ENCODE measurements at regions not wholly inside any gene's neighbourhood (a gene's known extent, or its start where the extent isn't known, plus 50 kb on each side); places are given as distances from the start of the nearest gene placed in this dataset.

DNA sequence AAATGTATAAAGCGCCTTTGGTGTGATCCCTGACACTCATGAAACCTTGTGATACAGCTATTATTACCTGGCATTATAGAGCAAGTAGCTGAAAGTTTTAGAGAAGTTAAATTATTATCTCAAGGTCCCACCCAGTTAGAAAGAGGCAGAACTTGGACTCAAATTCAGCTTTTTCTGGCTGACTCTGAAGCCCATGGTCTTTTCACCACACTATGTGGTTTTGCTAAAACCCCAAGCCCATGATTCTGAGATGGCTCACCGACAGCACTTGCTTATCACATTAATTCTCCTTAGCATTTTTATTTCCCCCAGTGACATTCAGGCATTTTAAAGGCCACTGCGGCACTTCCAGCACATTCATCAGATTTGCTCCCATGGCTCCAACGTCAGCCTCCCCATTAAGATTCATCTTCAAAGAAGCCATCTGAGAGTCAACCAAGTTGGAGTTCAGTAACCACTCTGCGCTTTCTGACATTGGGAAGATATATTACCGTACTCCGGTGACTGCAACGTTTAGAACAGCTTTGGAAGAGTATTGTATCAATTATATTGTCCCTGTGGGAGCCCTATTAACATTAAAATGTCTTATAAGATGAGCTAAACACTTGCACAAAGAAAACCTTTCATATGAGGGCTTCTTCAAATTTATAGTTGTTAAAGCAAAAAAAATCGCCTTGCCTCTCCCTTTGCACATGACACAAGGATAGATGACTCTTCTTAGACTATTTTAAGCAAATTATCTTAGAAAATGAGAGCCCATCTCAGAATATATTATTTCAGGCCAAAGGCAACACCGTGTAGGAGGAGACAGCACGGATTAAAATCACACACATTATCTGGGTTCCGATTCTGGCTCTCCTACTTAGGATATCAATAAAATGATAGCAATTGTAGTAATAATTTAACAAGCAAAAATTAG is 638.1 kb downstream of the ACTL7B start:
- no peak for DNase-seq (ENCODE audit: extremely low spot score, unreplicated experiment)
- H3K9me3 Mint-ChIP-seq (ENCODE audit: unreplicated experiment), result peaks cover 6% of the 10 kb centered on the region
- H3K27me3 Mint-ChIP-seq (ENCODE audit: unreplicated experiment), result peaks cover 3% of the 10 kb centered on the region
- H3K36me3 Mint-ChIP-seq (ENCODE audit: unreplicated experiment), result no peaks in the 10 kb centered on the region
- H3K4me1 Mint-ChIP-seq (ENCODE audit: unreplicated experiment), result no peaks in the 10 kb centered on the region
- TF ChIP-seq, protein P1, sequence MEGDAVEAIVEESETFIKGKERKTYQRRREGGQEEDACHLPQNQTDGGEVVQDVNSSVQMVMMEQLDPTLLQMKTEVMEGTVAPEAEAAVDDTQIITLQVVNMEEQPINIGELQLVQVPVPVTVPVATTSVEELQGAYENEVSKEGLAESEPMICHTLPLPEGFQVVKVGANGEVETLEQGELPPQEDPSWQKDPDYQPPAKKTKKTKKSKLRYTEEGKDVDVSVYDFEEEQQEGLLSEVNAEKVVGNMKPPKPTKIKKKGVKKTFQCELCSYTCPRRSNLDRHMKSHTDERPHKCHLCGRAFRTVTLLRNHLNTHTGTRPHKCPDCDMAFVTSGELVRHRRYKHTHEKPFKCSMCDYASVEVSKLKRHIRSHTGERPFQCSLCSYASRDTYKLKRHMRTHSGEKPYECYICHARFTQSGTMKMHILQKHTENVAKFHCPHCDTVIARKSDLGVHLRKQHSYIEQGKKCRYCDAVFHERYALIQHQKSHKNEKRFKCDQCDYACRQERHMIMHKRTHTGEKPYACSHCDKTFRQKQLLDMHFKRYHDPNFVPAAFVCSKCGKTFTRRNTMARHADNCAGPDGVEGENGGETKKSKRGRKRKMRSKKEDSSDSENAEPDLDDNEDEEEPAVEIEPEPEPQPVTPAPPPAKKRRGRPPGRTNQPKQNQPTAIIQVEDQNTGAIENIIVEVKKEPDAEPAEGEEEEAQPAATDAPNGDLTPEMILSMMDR (IDR thresholded peaks at IDR 0.05), result no peak
- H3K4me3 Mint-ChIP-seq (ENCODE audit: unreplicated experiment), result no peak overlapping the region
- no peak overlapping the region for H3K27ac Mint-ChIP-seq (ENCODE audit: unreplicated experiment)

GRCh38 chr9:108213511-108213910 is 642.3 kb downstream of the ACTL7B start:
- TF ChIP-seq, protein P1 (IDR thresholded peaks at IDR 0.05), result no peak
- H3K4me1 Mint-ChIP-seq (ENCODE audit: unreplicated experiment), result peaks cover 11% of the 10 kb centered on the region
- no peaks in the 10 kb centered on the region for H3K9me3 Mint-ChIP-seq (ENCODE audit: unreplicated experiment)
- no peaks in the 10 kb centered on the region for H3K36me3 Mint-ChIP-seq (ENCODE audit: unreplicated experiment)
- no peak overlapping the region for H3K4me3 Mint-ChIP-seq (ENCODE audit: unreplicated experiment)
- peaks cover 3% of the 10 kb centered on the region for H3K27me3 Mint-ChIP-seq (ENCODE audit: unreplicated experiment)
- DNase-seq (ENCODE audit: extremely low spot score, unreplicated experiment), result no peak
- H3K27ac Mint-ChIP-seq (ENCODE audit: unreplicated experiment), result no peak overlapping the region

- Mint-ChIP-seq H3K4me1 (ENCODE audit: unreplicated experiment) (peaks cover 23% of the 10 kb centered on the region), H3K36me3 (ENCODE audit: unreplicated experiment) (no peaks in the 10 kb centered on the region), H3K27ac (ENCODE audit: unreplicated experiment) (no peak overlapping the region), H3K4me3 (ENCODE audit: unreplicated experiment) (no peak overlapping the region), H3K27me3 (ENCODE audit: unreplicated experiment) (peaks cover 3% of the 10 kb centered on the region), H3K9me3 (ENCODE audit: unreplicated experiment) (no peaks in the 10 kb centered on the region)
- no peak for DNase-seq (ENCODE audit: extremely low spot score, unreplicated experiment)
- TF ChIP-seq, protein P1 (IDR thresholded peaks at IDR 0.05), result no peak
Measured at GRCh38 chr9:108212184-108212583, 643.6 kb downstream of the ACTL7B start.

GRCh38 chr9:108211411-108211955 is 644.3 kb downstream of the ACTL7B start:
- no peak overlapping the region for H3K27ac Mint-ChIP-seq (ENCODE audit: unreplicated experiment)
- TF ChIP-seq, protein P1 (IDR thresholded peaks at IDR 0.05), result no peak
- H3K27me3 Mint-ChIP-seq (ENCODE audit: unreplicated experiment), result peaks cover 3% of the 10 kb centered on the region
- no peak for DNase-seq (ENCODE audit: extremely low spot score, unreplicated experiment)
- H3K36me3 Mint-ChIP-seq (ENCODE audit: unreplicated experiment), result no peaks in the 10 kb centered on the region
- H3K4me1 Mint-ChIP-seq (ENCODE audit: unreplicated experiment), result peaks cover 27% of the 10 kb centered on the region
- no peaks in the 10 kb centered on the region for H3K9me3 Mint-ChIP-seq (ENCODE audit: unreplicated experiment)
- no peak overlapping the region for H3K4me3 Mint-ChIP-seq (ENCODE audit: unreplicated experiment)

DNA sequence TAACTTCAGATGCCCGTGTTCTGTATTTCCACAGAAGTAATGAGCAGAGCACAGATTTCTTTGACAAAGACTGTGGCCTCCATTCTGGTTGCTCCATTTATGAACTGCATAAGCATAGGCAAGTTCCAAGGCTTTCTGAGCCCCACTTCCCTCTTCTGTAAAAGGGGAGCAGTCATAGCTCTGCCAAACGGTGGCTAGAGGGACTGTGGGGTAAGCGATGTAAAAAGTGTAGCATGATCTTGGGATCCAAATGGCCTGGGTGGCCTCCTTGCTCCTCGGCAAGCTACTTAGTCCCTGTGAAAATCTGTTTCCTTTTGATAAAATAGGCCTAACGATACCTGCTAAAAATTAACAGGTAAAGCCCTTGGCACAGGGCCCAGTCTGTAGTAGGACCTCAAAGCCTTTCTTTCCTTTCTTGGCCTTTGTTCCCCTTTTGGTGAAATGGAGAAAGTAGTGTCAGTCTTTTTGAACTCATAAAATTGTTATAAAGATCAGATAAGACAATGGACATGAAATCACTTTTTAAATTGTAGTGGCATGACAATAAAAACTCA is 646.6 kb downstream of the ACTL7B start:
- Mint-ChIP-seq H3K27me3 (ENCODE audit: unreplicated experiment) (peaks cover 3% of the 10 kb centered on the region), H3K36me3 (ENCODE audit: unreplicated experiment) (no peaks in the 10 kb centered on the region), H3K4me3 (ENCODE audit: unreplicated experiment) (no peak overlapping the region), H3K27ac (ENCODE audit: unreplicated experiment) (no peak overlapping the region), H3K4me1 (ENCODE audit: unreplicated experiment) (peaks cover 27% of the 10 kb centered on the region), H3K9me3 (ENCODE audit: unreplicated experiment) (peaks cover 6% of the 10 kb centered on the region)
- TF ChIP-seq, protein P1 (IDR thresholded peaks at IDR 0.05), result no peak
- no peak for DNase-seq (ENCODE audit: extremely low spot score, unreplicated experiment)

Data from osteocyte (in vitro differentiated cells).